Brain microvascular endothelial cell (primary cell): ENCODE measurements at regions not wholly inside any gene's neighbourhood (a gene's known extent, or its start where the extent isn't known, plus 50 kb on each side); places are given as distances from the start of the nearest gene placed in this dataset.

Experiments
- DNase-seq: peaks from one replicate; pipeline ENCODE4 v3.0.0-alpha.2; 2020
- H3K27ac ChIP-seq: fragments of 250-450 bp; sonication (Bioruptor Pico); 2 replicates; pipeline ENCODE4 v1.5.1; 2020; ENCODE audit warnings: mild to moderate bottlenecking, moderate library complexity
- H3K27me3 ChIP-seq: fragments of 250-450 bp; sonication (Bioruptor Pico); replicated peaks from 2 replicates; pipeline ENCODE4 v1.5.1; 2020; ENCODE audit warnings: mild to moderate bottlenecking
- H3K36me3 ChIP-seq: fragments of 250-450 bp; sonication (Bioruptor Pico); replicated peaks from 2 replicates; pipeline ENCODE4 v1.5.1; 2020; ENCODE audit warnings: mild to moderate bottlenecking
- H3K4me3 ChIP-seq: 2 replicates; pipeline ENCODE4 v1.5.1; 2011; ENCODE audit warnings: low read depth, mild to moderate bottlenecking, control low read depth, low read length, moderate library complexity
- CTCF ChIP-seq: IDR thresholded peaks from 2 replicates; pipeline ENCODE4 v1.5.1; 2011; ENCODE audit warnings: low read depth, mild to moderate bottlenecking, moderate library complexity, low read length, control low read depth, inconsistent platforms; ENCODE audit errors: missing control alignments
- in situ Hi-C: cut with HindIII; loops from 2 replicates; pipeline ENCODE4 v1.10.0; 2017; ENCODE audit warnings: low sequenced_read_pairs, low pct_ligation_motif_present

- H3K27ac ChIP-seq, result no peak overlapping the region
- TF ChIP-seq CTCF, result no peak
- in situ Hi-C loops, result no loop called here
- no peak overlapping the region for H3K4me3 ChIP-seq
- no peaks in the 10 kb centered on the region for H3K27me3 ChIP-seq
- no peaks in the 10 kb centered on the region for H3K36me3 ChIP-seq
- DNase-seq, result no peak
Measured at GRCh38 chr12:18807714-18808113, 69.8 kb downstream of the CAPZA3 start.

GRCh38 chr12:18808221-18808620 lies 70.3 kb downstream of the CAPZA3 start:
- Histone ChIP-seq H3K27ac (no peak overlapping the region), H3K36me3 (no peaks in the 10 kb centered on the region), H3K27me3 (no peaks in the 10 kb centered on the region), H3K4me3 (no peak overlapping the region)
- TF ChIP-seq CTCF, result no peak
- in situ Hi-C loops, result no loop called here
- no peak for DNase-seq

GRCh38 chr12:18810537-18811253 lies 72.8 kb downstream of the CAPZA3 start:
- no peak for DNase-seq
- in situ Hi-C loops, result no loop called here
- no peaks in the 10 kb centered on the region for H3K27me3 ChIP-seq
- H3K36me3 ChIP-seq, result no peaks in the 10 kb centered on the region
- no peak overlapping the region for H3K4me3 ChIP-seq
- no peak overlapping the region for H3K27ac ChIP-seq
- no peak for TF ChIP-seq CTCF

GRCh38 chr12:18811273-18811672 lies 73.4 kb downstream of the CAPZA3 start:
- in situ Hi-C loops, result no loop called here
- DNase-seq, result no peak
- no peak for TF ChIP-seq CTCF
- Histone ChIP-seq H3K27me3 (no peaks in the 10 kb centered on the region), H3K27ac (no peak overlapping the region), H3K4me3 (no peak overlapping the region), H3K36me3 (no peaks in the 10 kb centered on the region)

- Histone ChIP-seq H3K36me3 (no peaks in the 10 kb centered on the region), H3K27me3 (no peaks in the 10 kb centered on the region), H3K4me3 (no peak overlapping the region), H3K27ac (no peak overlapping the region)
- in situ Hi-C loops, result no loop called here
- no peak for TF ChIP-seq CTCF
- DNase-seq, result no peak
Measured at GRCh38 chr12:18813753-18814152, 75.8 kb downstream of the CAPZA3 start.

GRCh38 chr12:18818579-18819268 lies 80.8 kb downstream of the CAPZA3 start:
- no peak for TF ChIP-seq CTCF
- Histone ChIP-seq H3K36me3 (no peaks in the 10 kb centered on the region), H3K27me3 (no peaks in the 10 kb centered on the region), H3K27ac (no peak overlapping the region), H3K4me3 (no peak overlapping the region)
- no peak for DNase-seq
- in situ Hi-C loops, result no loop called here
